Hepatocyte (in vitro differentiated cells): ENCODE measurements at regions not wholly inside any gene's neighbourhood (a gene's known extent, or its start where the extent isn't known, plus 50 kb on each side); places are given as distances from the start of the nearest gene placed in this dataset.

Source experiments
- DNase-seq: peaks from one replicate; pipeline ENCODE4 v3.0.0-alpha.2; 2016; ENCODE audit warnings: low spot score
- H2AFZ ChIP-seq: fragments of 200-600 bp; sonication (generic); 2 replicates; pipeline ENCODE4 v1.6.0; 2016; ENCODE audit warnings: antibody characterized with exemption, mild to moderate bottlenecking
- H3K27ac ChIP-seq: fragments of 200-600 bp; sonication (generic); 2 replicates; pipeline ENCODE4 v1.5.1; 2016; ENCODE audit warnings: mild to moderate bottlenecking
- H3K27me3 ChIP-seq: fragments of 200-600 bp; sonication (generic); 2 replicates; pipeline ENCODE4 v1.6.1; 2016
- H3K36me3 ChIP-seq: fragments of 200-600 bp; sonication (generic); replicated peaks from 2 replicates; pipeline ENCODE4 v1.5.1; 2016; ENCODE audit warnings: low read depth; ENCODE audit not compliant: insufficient read depth
- H3K4me1 ChIP-seq: fragments of 200-600 bp; sonication (generic); 2 replicates; pipeline ENCODE4 v1.5.1; 2016; ENCODE audit warnings: mild to moderate bottlenecking, moderate library complexity; ENCODE audit not compliant: insufficient read depth
- H3K4me2 ChIP-seq: fragments of 200-600 bp; sonication (generic); 2 replicates; pipeline ENCODE4 v1.6.0; 2016
- H3K4me3 ChIP-seq: fragments of 200-600 bp; sonication (generic); 2 replicates; pipeline ENCODE4 v1.5.1; 2016; ENCODE audit warnings: mild to moderate bottlenecking
- H3K79me2 ChIP-seq: fragments of 200-600 bp; sonication (generic); 2 replicates; pipeline ENCODE4 v1.6.0; 2017; ENCODE audit warnings: mild to moderate bottlenecking
- H3K9me2 ChIP-seq: fragments of 200-600 bp; sonication (generic); replicated peaks from 2 replicates; pipeline ENCODE4 v1.6.0; 2017; ENCODE audit warnings: mild to moderate bottlenecking; ENCODE audit not compliant: insufficient read depth
- H3K9me3 ChIP-seq: fragments of 200-600 bp; sonication (generic); 2 replicates; pipeline ENCODE4 v1.5.1; 2016; ENCODE audit warnings: low read depth, mild to moderate bottlenecking
- H4K20me1 ChIP-seq: fragments of 200-600 bp; sonication (generic); 2 replicates; pipeline ENCODE4 v1.6.0; 2016; ENCODE audit warnings: mild to moderate bottlenecking; ENCODE audit not compliant: insufficient read depth, poor library complexity, severe bottlenecking
- CTCF ChIP-seq: fragments of 200-600 bp; sonication (generic); IDR thresholded peaks from 2 replicates; pipeline ENCODE4 v1.5.1; 2016; ENCODE audit warnings: antibody characterized with exemption, mild to moderate bottlenecking; ENCODE audit not compliant: poor library complexity
- EZH2 ChIP-seq: fragments of 200-600 bp; sonication (generic); IDR thresholded peaks from 2 replicates; pipeline ENCODE4 v1.6.1; 2016; ENCODE audit warnings: antibody characterized with exemption, mild to moderate bottlenecking, borderline replicate concordance
- EZH2phosphoT487 ChIP-seq: fragments of 200-600 bp; sonication (generic); IDR thresholded peaks from one replicate; pipeline ENCODE4 v1.6.1; 2018; ENCODE audit warnings: antibody characterized with exemption, mild to moderate bottlenecking, low read depth, moderate library complexity; ENCODE audit not compliant: unreplicated experiment, severe bottlenecking
- WGBS: methylation state at CpG from one replicate; pipeline ENCODE4 v1.1.6; 2016; ENCODE audit warnings: low lambda C conversion rate; ENCODE audit errors: missing lambda C conversion rate; 5-methylcytosine and 5-hydroxymethylcytosine counted together

DNA sequence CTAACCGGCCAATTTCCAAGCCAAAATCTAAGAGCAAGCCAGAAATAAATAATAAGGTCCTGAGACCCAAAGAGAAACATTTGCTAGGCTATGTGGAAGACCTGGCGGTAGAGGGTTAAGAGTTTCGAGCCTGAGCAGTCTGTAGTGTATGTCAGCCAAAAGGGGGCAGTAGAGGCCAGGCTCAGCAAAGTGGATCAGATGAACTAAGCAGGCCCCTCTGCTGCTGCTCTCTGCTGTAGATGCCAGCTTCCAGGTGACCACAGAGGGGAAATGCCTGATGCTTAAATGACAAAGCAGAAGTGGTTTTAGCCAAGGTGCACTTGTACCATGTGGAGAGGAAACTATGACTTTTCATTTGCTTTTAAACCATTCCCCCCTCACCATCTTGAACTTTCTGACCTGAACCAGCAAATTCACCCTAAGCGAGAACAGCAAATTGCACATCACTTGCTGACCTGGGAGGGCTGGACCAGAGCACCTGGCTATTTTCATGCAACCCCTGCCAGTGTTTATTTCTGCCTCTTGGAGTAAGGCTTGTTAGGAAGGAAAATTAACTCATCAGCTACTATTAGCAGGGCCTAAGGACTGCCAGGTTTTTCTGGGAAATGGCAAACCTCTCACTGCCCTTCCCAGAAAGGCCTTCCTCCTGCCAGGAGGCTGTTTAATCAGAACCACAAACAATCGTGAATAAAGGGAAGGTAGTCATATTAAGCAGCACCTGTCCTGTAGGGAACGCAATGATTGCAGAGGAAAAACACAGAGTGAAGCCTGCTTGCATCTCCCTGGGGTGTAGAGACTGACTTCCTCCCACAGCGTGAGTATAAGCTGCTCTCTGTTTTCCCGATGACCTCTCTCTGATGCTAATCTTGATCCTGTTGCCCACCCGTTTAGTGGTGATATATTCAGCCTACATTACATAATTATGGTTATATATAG, 818.2 kb downstream of the TLR4 start:
- H3K79me2 ChIP-seq, result no peaks in the 10 kb centered on the region
- H3K27ac ChIP-seq, result no peak overlapping the region
- H3K36me3 ChIP-seq, result no peaks in the 10 kb centered on the region
- TF ChIP-seq EZH2 (no peak), CTCF (peak; percentile 68), EZH2phosphoT487 (no peak)
- no peak overlapping the region for H3K4me3 ChIP-seq
- no peaks in the 10 kb centered on the region for H3K4me1 ChIP-seq
- DNase-seq, result peak; percentile 74
- no peaks in the 10 kb centered on the region for H3K9me3 ChIP-seq
- H4K20me1 ChIP-seq, result no peaks in the 10 kb centered on the region
- no peak overlapping the region for H2AFZ ChIP-seq
- no peaks in the 10 kb centered on the region for H3K9me2 ChIP-seq
- H3K4me2 ChIP-seq, result no peak overlapping the region
- H3K27me3 ChIP-seq, result no peaks in the 10 kb centered on the region
- WGBS, result 59% methylated on average over 9 of the region's 9 CpGs

GRCh38 chr9:118527261-118527660, 823.1 kb downstream of the TLR4 start:
- no peaks in the 10 kb centered on the region for H3K79me2 ChIP-seq
- no peaks in the 10 kb centered on the region for H3K4me1 ChIP-seq
- no peaks in the 10 kb centered on the region for H3K9me2 ChIP-seq
- H3K27me3 ChIP-seq, result no peaks in the 10 kb centered on the region
- no peaks in the 10 kb centered on the region for H3K36me3 ChIP-seq
- WGBS, result 94% methylated on average over 1 of the region's 1 CpG
- no peak for TF ChIP-seq CTCF
- TF ChIP-seq EZH2phosphoT487, result no peak
- TF ChIP-seq EZH2, result no peak
- no peak overlapping the region for H3K4me2 ChIP-seq
- DNase-seq, result no peak
- H3K4me3 ChIP-seq, result no peak overlapping the region
- H3K9me3 ChIP-seq, result no peaks in the 10 kb centered on the region
- no peaks in the 10 kb centered on the region for H4K20me1 ChIP-seq
- no peak overlapping the region for H2AFZ ChIP-seq
- H3K27ac ChIP-seq, result no peak overlapping the region

DNA sequence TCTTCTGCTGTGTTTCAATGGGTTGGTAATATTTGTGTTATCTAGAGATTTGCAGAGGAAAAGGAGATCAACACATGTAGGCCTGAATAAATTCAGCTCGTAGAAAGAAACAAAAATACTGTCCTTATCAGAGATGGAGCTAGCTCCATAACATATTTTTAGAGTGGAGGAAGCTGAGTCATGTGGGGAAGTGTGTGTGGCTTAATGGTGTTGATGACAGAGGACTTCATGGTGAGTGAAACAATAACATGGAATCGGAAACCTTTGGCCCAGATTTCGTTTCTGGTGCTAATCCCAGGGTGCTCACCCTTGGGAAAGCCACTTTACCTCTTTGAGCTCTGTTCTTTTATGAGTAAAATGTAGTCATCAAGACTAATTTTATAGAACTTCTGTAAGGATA, 825.0 kb downstream of the TLR4 start:
- WGBS, result 30% methylated on average over 3 of the region's 3 CpGs
- Histone ChIP-seq H3K4me1 (no peaks in the 10 kb centered on the region), H3K36me3 (no peaks in the 10 kb centered on the region), H2AFZ (no peak overlapping the region), H3K9me2 (no peaks in the 10 kb centered on the region), H3K9me3 (no peaks in the 10 kb centered on the region), H3K4me3 (no peak overlapping the region), H3K27ac (no peak overlapping the region), H3K4me2 (no peak overlapping the region), H4K20me1 (no peaks in the 10 kb centered on the region), H3K27me3 (no peaks in the 10 kb centered on the region), H3K79me2 (no peaks in the 10 kb centered on the region)
- TF ChIP-seq EZH2 (no peak), CTCF (no peak), EZH2phosphoT487 (no peak)
- DNase-seq, result no peak
